ENCODE measurements at regions not wholly inside any gene's neighbourhood (a gene's known extent, or its start where the extent isn't known, plus 50 kb on each side); places are given as distances from the start of the nearest gene placed in this dataset.

DNA sequence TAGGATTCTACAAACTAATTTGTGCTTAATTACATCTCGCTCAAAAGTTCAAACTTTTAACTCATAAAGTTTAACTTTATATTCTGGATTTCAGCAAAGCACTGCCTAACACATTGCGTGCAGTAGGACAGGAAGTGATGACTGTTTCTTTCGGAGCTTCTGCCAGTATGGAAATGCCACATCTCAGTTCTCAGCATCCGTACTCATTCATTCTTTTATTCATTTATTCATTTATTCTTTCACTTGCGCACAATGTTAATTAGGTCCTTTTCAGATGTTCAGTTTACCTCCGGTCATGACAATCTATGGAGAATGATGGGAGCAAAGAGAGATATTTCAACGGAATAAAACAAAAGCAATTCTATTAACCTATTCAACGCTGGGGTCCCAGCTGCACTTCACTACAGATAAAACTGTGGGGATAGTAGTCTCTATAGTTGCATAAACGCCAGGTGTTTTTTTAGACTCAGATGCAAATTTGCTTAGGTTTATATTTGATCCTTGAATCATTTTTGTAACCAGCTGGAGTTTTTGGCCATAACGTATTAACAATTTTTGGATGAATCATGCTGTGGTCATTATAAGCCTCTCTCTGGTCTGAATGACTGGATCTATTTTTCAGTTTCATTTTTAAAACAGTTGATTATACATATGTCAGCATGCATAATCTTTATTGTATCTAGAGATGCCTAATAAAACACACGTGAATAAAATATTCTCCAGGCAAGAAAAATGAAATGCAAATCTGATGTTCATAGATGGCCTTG is 143.9 kb downstream of the KCNJ2 start:
- Histone ChIP-seq H3K9me1 (ENCODE audit: control insufficient read depth, extremely low read depth, insufficient read depth, low read length) (no peaks in the 10 kb centered on the region), H4K20me1 (ENCODE audit: control insufficient read depth, extremely low read depth, insufficient read depth, low read length) (no peaks in the 10 kb centered on the region), H3K79me2 (ENCODE audit: control insufficient read depth, insufficient read depth, low read length) (no peaks in the 10 kb centered on the region), H3K9me3 (ENCODE audit: control insufficient read depth, low read depth, low read length) (no peaks in the 10 kb centered on the region), H3K27ac (ENCODE audit: control insufficient read depth, insufficient read depth, low read length) (no peak overlapping the region), H2AFZ (ENCODE audit: control insufficient read depth, low read length) (no peak overlapping the region), H3K36me3 (ENCODE audit: control insufficient read depth in 2 of 2, extremely low read depth in 1 of 2, insufficient read depth in 2 of 2, low read length in 2 of 2) (no peaks in the 10 kb centered on the region), H3K9ac (ENCODE audit: control insufficient read depth, extremely low read depth, insufficient read depth, low read length) (no peak overlapping the region), H3K4me1 (ENCODE audit: control insufficient read depth, extremely low read depth, insufficient read depth, low read length) (no peaks in the 10 kb centered on the region), H3K4me2 (ENCODE audit: control insufficient read depth, extremely low read depth, insufficient read depth, low read depth, low read length) (no peak overlapping the region), H3K27me3 (ENCODE audit: control insufficient read depth, extremely low read depth, insufficient read depth, low read length) (no peaks in the 10 kb centered on the region), H3K4me3 (ENCODE audit: control insufficient read depth in 2 of 3, extremely low read depth in 1 of 3, insufficient read depth in 2 of 3, low read depth in 1 of 3, low read length in 3 of 3) (no peak overlapping the region)
- TF ChIP-seq, protein P1, sequence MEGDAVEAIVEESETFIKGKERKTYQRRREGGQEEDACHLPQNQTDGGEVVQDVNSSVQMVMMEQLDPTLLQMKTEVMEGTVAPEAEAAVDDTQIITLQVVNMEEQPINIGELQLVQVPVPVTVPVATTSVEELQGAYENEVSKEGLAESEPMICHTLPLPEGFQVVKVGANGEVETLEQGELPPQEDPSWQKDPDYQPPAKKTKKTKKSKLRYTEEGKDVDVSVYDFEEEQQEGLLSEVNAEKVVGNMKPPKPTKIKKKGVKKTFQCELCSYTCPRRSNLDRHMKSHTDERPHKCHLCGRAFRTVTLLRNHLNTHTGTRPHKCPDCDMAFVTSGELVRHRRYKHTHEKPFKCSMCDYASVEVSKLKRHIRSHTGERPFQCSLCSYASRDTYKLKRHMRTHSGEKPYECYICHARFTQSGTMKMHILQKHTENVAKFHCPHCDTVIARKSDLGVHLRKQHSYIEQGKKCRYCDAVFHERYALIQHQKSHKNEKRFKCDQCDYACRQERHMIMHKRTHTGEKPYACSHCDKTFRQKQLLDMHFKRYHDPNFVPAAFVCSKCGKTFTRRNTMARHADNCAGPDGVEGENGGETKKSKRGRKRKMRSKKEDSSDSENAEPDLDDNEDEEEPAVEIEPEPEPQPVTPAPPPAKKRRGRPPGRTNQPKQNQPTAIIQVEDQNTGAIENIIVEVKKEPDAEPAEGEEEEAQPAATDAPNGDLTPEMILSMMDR (optimal IDR thresholded peaks at IDR 0.05 in 1 of 3, IDR thresholded peaks at IDR 0.05 in 1 of 3, conservative IDR thresholded peaks at IDR 0.05 in 1 of 3; ENCODE audit: extremely low read depth in 1 of 3, insufficient read depth in 2 of 3, low read length in 3 of 3): no peak
- no peak for TF ChIP-seq EZH2 (IDR thresholded peaks at IDR 0.05; ENCODE audit: low read length)
- dilution Hi-C loops (cut with MboI; ENCODE audit: extremely low pct_ligation_motif_present, low sequenced_read_pairs): no loop called here
- DNase-seq (ENCODE audit: low read depth, low spot score) (no peak), FAIRE-seq (no peak)

GRCh38 chr17:70314096-70314495 is 144.8 kb downstream of the KCNJ2 start:
- H3K27me3 ChIP-seq (ENCODE audit: control insufficient read depth, extremely low read depth, insufficient read depth, low read length): no peaks in the 10 kb centered on the region
- no peaks in the 10 kb centered on the region for H3K79me2 ChIP-seq (ENCODE audit: control insufficient read depth, insufficient read depth, low read length)
- no peak for FAIRE-seq
- no peak overlapping the region for H3K4me3 ChIP-seq (ENCODE audit: control insufficient read depth in 2 of 3, extremely low read depth in 1 of 3, insufficient read depth in 2 of 3, low read depth in 1 of 3, low read length in 3 of 3)
- no peak overlapping the region for H3K9ac ChIP-seq (ENCODE audit: control insufficient read depth, extremely low read depth, insufficient read depth, low read length)
- no peak overlapping the region for H3K27ac ChIP-seq (ENCODE audit: control insufficient read depth, insufficient read depth, low read length)
- TF ChIP-seq, protein P1 (optimal IDR thresholded peaks at IDR 0.05 in 1 of 3, IDR thresholded peaks at IDR 0.05 in 1 of 3, conservative IDR thresholded peaks at IDR 0.05 in 1 of 3; ENCODE audit: extremely low read depth in 1 of 3, insufficient read depth in 2 of 3, low read length in 3 of 3): no peak
- no peak for TF ChIP-seq EZH2 (IDR thresholded peaks at IDR 0.05; ENCODE audit: low read length)
- no peaks in the 10 kb centered on the region for H3K36me3 ChIP-seq (ENCODE audit: control insufficient read depth in 2 of 2, extremely low read depth in 1 of 2, insufficient read depth in 2 of 2, low read length in 2 of 2)
- no peaks in the 10 kb centered on the region for H3K9me3 ChIP-seq (ENCODE audit: control insufficient read depth, low read depth, low read length)
- no peak for DNase-seq (ENCODE audit: low read depth, low spot score)
- H3K4me2 ChIP-seq (ENCODE audit: control insufficient read depth, extremely low read depth, insufficient read depth, low read depth, low read length): no peak overlapping the region
- no peak overlapping the region for H2AFZ ChIP-seq (ENCODE audit: control insufficient read depth, low read length)
- no peaks in the 10 kb centered on the region for H4K20me1 ChIP-seq (ENCODE audit: control insufficient read depth, extremely low read depth, insufficient read depth, low read length)
- dilution Hi-C loops (cut with MboI; ENCODE audit: extremely low pct_ligation_motif_present, low sequenced_read_pairs): no loop called here
- H3K4me1 ChIP-seq (ENCODE audit: control insufficient read depth, extremely low read depth, insufficient read depth, low read length): no peaks in the 10 kb centered on the region
- no peaks in the 10 kb centered on the region for H3K9me1 ChIP-seq (ENCODE audit: control insufficient read depth, extremely low read depth, insufficient read depth, low read length)

Data from keratinocyte (primary cell).